AG08396 (cell line): ENCODE measurements at regions not wholly inside any gene's neighbourhood (a gene's known extent, or its start where the extent isn't known, plus 50 kb on each side); places are given as distances from the start of the nearest gene placed in this dataset.
"Not testable (repeated sequence)": the region's sequence is repeated elsewhere in the genome, so short reads cannot be mapped to it uniquely, and the experiment has no call there.

Experiments used
- DNase-seq: peaks from one replicate; pipeline ENCODE4 v3.0.0; 2012; ENCODE audit warnings: low spot score, mixed read lengths

DNA sequence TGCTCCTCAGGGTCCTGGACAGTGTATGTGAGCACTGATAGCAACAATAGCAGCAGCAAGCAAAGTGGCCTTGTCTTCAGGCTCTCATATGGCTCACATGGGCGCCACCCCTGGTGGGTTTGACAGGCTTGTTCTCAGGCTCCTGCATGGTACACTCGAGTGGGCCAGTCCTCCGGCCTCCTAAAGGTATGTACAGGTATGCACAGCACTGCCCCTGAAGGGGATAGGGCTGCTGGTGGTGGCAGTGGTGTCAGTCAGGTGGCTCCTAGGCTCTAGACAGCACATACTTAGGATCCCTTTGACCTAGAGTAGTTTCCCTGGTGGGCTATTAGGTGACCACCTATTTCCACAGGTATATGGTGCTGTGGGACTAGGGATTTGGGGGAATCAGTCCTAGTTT, 79.8 kb downstream of the LGALS9B start:
- not testable (repeated sequence) for DNase-seq

DNA sequence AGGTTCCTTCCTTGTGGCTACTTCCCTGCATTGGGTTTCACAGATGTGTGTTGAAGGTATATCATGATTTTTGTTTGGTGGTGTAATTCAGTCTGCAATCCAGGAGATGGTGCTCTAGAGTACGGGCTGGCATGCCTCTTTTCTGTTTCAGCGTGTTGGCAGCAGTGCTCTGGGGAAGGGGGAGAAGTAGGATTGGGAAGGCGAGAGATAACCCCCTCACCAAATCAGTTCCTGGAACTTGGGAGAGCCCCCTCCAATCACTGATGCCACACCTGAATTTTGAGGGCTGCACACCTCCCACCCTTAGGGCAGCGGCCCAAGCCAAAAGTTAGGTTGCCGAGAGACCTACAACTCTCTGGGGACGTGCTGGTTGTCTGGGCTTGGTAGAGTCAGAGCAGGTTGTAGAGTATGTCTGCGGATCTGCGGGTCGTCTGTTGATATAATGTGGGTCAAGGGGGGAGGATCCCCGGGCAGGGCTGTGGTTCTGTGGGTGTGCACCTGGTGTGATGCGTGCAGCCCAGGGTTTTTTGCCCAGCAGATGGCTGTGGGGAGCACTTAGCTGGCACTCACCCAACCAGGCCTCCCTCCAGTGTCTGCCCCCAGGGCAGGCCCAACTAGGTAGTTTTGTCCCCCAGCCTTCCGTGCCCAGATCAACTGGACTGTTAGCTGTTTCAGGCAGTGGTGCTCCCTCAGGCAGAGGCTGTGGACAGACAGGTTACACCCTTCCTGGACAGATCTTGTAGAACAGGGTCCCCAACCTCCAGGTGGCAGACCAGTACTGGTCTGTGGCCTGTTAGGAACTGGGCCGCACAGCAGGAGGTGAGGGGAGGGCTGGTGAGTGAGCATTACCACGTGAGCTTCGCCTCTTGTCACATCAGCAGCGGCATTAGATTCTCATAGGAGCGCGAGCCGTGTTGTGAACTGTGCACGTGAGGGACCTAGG, 85.7 kb downstream of the LGALS9B start:
- DNase-seq = peak; percentile 1

DNA sequence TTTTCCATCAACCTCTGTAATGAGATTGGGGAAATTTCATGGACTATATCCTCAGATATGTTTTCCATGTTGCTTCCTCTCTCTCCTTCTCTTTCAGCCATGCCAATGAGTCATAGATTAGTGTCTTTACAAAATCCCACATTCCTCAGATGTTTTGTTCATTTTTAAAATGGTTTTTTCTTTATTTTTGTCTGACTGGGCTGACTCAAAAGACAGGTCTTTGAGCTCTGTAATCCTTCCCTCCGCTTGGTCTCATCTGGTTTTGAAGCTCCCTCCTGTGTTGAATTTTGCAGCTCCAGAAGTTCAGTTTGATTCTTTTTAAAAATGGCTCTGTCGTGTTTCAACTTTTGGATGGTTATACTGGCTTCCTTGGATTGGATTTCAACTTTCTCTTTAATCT, 86.7 kb downstream of the LGALS9B start:
- DNase-seq = not testable (repeated sequence)

DNA sequence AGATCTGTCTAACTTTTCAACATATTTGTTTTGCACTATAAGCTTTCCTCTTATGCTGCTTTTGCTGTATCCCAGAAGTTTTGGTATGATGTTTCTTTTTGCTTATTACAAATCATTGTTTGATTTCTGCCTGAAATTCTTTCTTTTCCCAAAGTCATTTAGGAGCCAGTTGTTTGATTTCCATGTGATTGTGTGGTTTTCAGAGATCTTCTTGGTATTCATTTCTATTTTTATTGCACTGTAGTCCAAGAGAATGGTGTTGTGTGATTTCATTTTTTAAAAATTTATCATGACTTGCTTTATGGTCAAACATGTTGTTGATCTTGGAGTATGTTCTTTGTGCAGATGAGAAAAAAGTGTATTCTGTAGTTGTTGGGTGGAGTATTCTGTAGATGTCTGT, 88.1 kb downstream of the LGALS9B start:
- DNase-seq = not testable (repeated sequence)

DNA sequence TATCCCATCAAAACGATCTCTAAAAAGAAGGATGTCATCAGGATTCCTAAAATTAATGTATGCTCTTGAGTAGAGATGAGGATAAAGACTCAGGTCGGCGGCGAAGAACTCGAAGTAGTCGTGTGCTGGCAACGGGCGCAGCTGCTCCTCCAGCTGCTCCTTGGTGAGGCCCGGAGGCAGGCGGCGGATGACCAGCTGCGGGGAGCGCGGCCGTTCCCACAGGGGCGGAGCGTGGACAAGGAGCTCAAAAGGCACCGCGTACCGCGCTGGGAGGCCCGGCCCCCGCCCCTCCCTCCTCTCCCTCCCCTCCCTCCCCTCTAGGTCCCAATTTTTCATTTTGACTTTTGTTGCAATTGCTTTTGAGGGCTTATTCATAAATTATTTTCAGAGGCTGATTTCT, 90.7 kb downstream of the LGALS9B start:
- peak; percentile 1 for DNase-seq

DNA sequence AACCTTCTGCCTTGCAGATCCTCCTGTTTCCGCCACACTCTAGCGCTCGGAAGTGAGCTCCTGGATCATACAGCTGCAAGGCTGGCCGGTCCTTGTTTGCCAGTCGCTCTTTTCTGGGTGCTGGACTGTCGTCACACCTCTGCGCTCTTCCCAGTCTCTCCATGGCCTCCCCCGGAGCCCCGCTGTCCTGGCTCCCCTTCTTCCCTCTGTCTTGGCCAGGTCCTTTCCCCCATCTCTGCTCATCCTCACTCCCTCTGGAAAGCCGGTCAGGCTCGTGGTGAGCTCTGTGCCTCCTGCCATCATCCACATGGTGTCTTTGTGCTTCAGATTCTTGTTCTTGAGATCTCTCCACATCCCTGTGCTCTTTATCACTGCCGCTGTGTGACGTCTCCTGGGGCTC, 91.6 kb downstream of the LGALS9B start:
- DNase-seq = not testable (repeated sequence)
